Activated CD4-positive, alpha-beta memory T cell treated with anti-CD3 and anti-CD28 coated beads, Interleukin-2, amount 10 ng/mL, durations not matched to agents 7 days and 5 days (primary cell): ENCODE measurements at regions not wholly inside any gene's neighbourhood (a gene's known extent, or its start where the extent isn't known, plus 50 kb on each side); places are given as distances from the start of the nearest gene placed in this dataset.
"Not testable (repeated sequence)": the region's sequence is repeated elsewhere in the genome, so short reads cannot be mapped to it uniquely, and the experiment has no call there.

ENCODE experiments used
- CTCF ChIA-PET: fragments of 350-600 bp; sonication (Branson Sonifier 250); formaldehyde crosslinking; loops from one replicate; lab custom pipeline; 2021; ENCODE audit warnings: antibody characterized with exemption, inconsistent platforms; lab: Charles Lee
- POLR2A ChIA-PET: fragments of 350-600 bp; sonication (Branson Sonifier 250); formaldehyde crosslinking; loops from one replicate; lab custom pipeline; 2021; ENCODE audit warnings: antibody characterized with exemption; lab: Charles Lee
- DNase-seq: peaks from one replicate; pipeline ENCODE4 v3.0.0-alpha.2; 2020
- H3K27ac Mint-ChIP-seq: one replicate; pipeline ENCODE4 v1.8.0; 2021; ENCODE audit warnings: mild to moderate bottlenecking, mixed read lengths
- H3K27me3 Mint-ChIP-seq: one replicate; pipeline ENCODE4 v1.8.0; 2021; ENCODE audit warnings: mixed read lengths
- H3K36me3 Mint-ChIP-seq: one replicate; pipeline ENCODE4 v1.8.0; 2021; ENCODE audit warnings: low read depth, mixed read lengths
- H3K4me1 Mint-ChIP-seq: one replicate; pipeline ENCODE4 v1.8.0; 2021; ENCODE audit warnings: mixed read lengths
- H3K4me3 Mint-ChIP-seq: one replicate; pipeline ENCODE4 v1.8.0; 2021; ENCODE audit warnings: mild to moderate bottlenecking, mixed read lengths
- H3K9me3 Mint-ChIP-seq: one replicate; pipeline ENCODE4 v1.8.0; 2021; ENCODE audit warnings: mixed read lengths

- ChIA-PET POLR2A (no interaction called here), CTCF (no interaction called here)
- Mint-ChIP-seq H3K27ac (no peak overlapping the region), H3K4me3 (no peak overlapping the region), H3K4me1 (no peaks in the 10 kb centered on the region), H3K27me3 (no peaks in the 10 kb centered on the region), H3K9me3 (peaks cover 20% of the 10 kb centered on the region), H3K36me3 (no peaks in the 10 kb centered on the region)
- no peak for DNase-seq
Measured at GRCh38 chr14:87268997-87269396, 724.0 kb downstream of the GALC start.

- POLR2A ChIA-PET, result no interaction called here
Measured at GRCh38 chr14:87264796-87265195, 728.2 kb downstream of the GALC start.

GRCh38 chr14:87264272-87264785 lies 728.7 kb downstream of the GALC start:
- Mint-ChIP-seq H3K4me1 (no peaks in the 10 kb centered on the region), H3K4me3 (no peak overlapping the region), H3K9me3 (peaks cover 12% of the 10 kb centered on the region), H3K36me3 (no peaks in the 10 kb centered on the region), H3K27me3 (no peaks in the 10 kb centered on the region), H3K27ac (no peak overlapping the region)
- POLR2A ChIA-PET, result no interaction called here
- DNase-seq, result no peak
- CTCF ChIA-PET, result no interaction called here

More at GRCh38 chr14:87264796-87265195, 728.2 kb downstream of the GALC start:
- H3K9me3 Mint-ChIP-seq, result peaks cover 15% of the 10 kb centered on the region
- no peak for DNase-seq
- H3K27ac Mint-ChIP-seq, result no peak overlapping the region
- no peaks in the 10 kb centered on the region for H3K27me3 Mint-ChIP-seq
- H3K4me1 Mint-ChIP-seq, result no peaks in the 10 kb centered on the region
- H3K4me3 Mint-ChIP-seq, result no peak overlapping the region
- no peaks in the 10 kb centered on the region for H3K36me3 Mint-ChIP-seq
- CTCF ChIA-PET, result no interaction called here

- H3K9me3 Mint-ChIP-seq, result peaks cover 11% of the 10 kb centered on the region
- no peak overlapping the region for H3K27ac Mint-ChIP-seq
- no peaks in the 10 kb centered on the region for H3K36me3 Mint-ChIP-seq
- no peak overlapping the region for H3K4me3 Mint-ChIP-seq
- H3K27me3 Mint-ChIP-seq, result no peaks in the 10 kb centered on the region
- H3K4me1 Mint-ChIP-seq, result no peaks in the 10 kb centered on the region
- ChIA-PET POLR2A (no interaction called here), CTCF (no interaction called here)
- no peak for DNase-seq
Measured at GRCh38 chr14:87261621-87262020, 731.4 kb downstream of the GALC start.

- H3K27me3 Mint-ChIP-seq, result no peaks in the 10 kb centered on the region
- POLR2A ChIA-PET, result no interaction called here
- H3K4me3 Mint-ChIP-seq, result no peak overlapping the region
- DNase-seq, result no peak
- CTCF ChIA-PET, result no interaction called here
- H3K4me1 Mint-ChIP-seq, result no peaks in the 10 kb centered on the region
- H3K9me3 Mint-ChIP-seq, result peaks cover 8% of the 10 kb centered on the region
- H3K27ac Mint-ChIP-seq, result no peak overlapping the region
- H3K36me3 Mint-ChIP-seq, result no peaks in the 10 kb centered on the region
Measured at GRCh38 chr14:87260460-87260859, 732.5 kb downstream of the GALC start.

- H3K9me3 Mint-ChIP-seq, result peaks cover 7% of the 10 kb centered on the region
- H3K4me3 Mint-ChIP-seq, result no peak overlapping the region
- DNase-seq, result no peak
- H3K36me3 Mint-ChIP-seq, result no peaks in the 10 kb centered on the region
- no peak overlapping the region for H3K27ac Mint-ChIP-seq
- no peaks in the 10 kb centered on the region for H3K4me1 Mint-ChIP-seq
- CTCF ChIA-PET, result no interaction called here
- H3K27me3 Mint-ChIP-seq, result no peaks in the 10 kb centered on the region
- POLR2A ChIA-PET, result no interaction called here
Measured at GRCh38 chr14:87257421-87257820, 735.6 kb downstream of the GALC start.

- Mint-ChIP-seq H3K9me3 (peaks cover 3% of the 10 kb centered on the region), H3K27ac (no peak overlapping the region), H3K4me3 (no peak overlapping the region), H3K4me1 (no peaks in the 10 kb centered on the region), H3K36me3 (no peaks in the 10 kb centered on the region), H3K27me3 (no peaks in the 10 kb centered on the region)
- POLR2A ChIA-PET, result no interaction called here
- no peak for DNase-seq
- CTCF ChIA-PET, result no interaction called here
Measured at GRCh38 chr14:87255058-87255457, 737.9 kb downstream of the GALC start.

GRCh38 chr14:87254331-87254874 lies 738.6 kb downstream of the GALC start:
- CTCF ChIA-PET, result no interaction called here

GRCh38 chr14:87253791-87254190 lies 739.2 kb downstream of the GALC start:
- CTCF ChIA-PET, DNase-seq, H3K4me1 Mint-ChIP-seq, H3K36me3 Mint-ChIP-seq, H3K27ac Mint-ChIP-seq, H3K27me3 Mint-ChIP-seq, H3K9me3 Mint-ChIP-seq, POLR2A ChIA-PET, H3K4me3 Mint-ChIP-seq: not testable (repeated sequence)

More at GRCh38 chr14:87254331-87254874, 738.6 kb downstream of the GALC start:
- Mint-ChIP-seq H3K4me3 (no peak overlapping the region), H3K36me3 (no peaks in the 10 kb centered on the region), H3K9me3 (peaks cover 6% of the 10 kb centered on the region), H3K4me1 (no peaks in the 10 kb centered on the region), H3K27me3 (no peaks in the 10 kb centered on the region), H3K27ac (no peak overlapping the region)
- DNase-seq, result no peak
- POLR2A ChIA-PET, result no interaction called here

GRCh38 chr14:87252103-87252502 lies 740.9 kb downstream of the GALC start:
- POLR2A ChIA-PET, result no interaction called here
- no peak overlapping the region for H3K4me3 Mint-ChIP-seq
- CTCF ChIA-PET, result no interaction called here

GRCh38 chr14:87251011-87251410 lies 742.0 kb downstream of the GALC start:
- POLR2A ChIA-PET, result no interaction called here

More at GRCh38 chr14:87252103-87252502, 740.9 kb downstream of the GALC start:
- no peak overlapping the region for H3K27ac Mint-ChIP-seq
- peaks cover 8% of the 10 kb centered on the region for H3K9me3 Mint-ChIP-seq
- H3K4me1 Mint-ChIP-seq, result no peaks in the 10 kb centered on the region
- H3K27me3 Mint-ChIP-seq, result no peaks in the 10 kb centered on the region
- no peaks in the 10 kb centered on the region for H3K36me3 Mint-ChIP-seq
- no peak for DNase-seq

GRCh38 chr14:87241018-87241768 lies 751.8 kb downstream of the GALC start:
- ChIA-PET POLR2A (no interaction called here), CTCF (no interaction called here)

More at GRCh38 chr14:87251011-87251410, 742.0 kb downstream of the GALC start:
- Mint-ChIP-seq H3K36me3 (no peaks in the 10 kb centered on the region), H3K4me3 (no peak overlapping the region), H3K27me3 (no peaks in the 10 kb centered on the region), H3K9me3 (peaks cover 8% of the 10 kb centered on the region), H3K4me1 (no peaks in the 10 kb centered on the region), H3K27ac (no peak overlapping the region)
- no peak for DNase-seq
- CTCF ChIA-PET, result no interaction called here

GRCh38 chr14:87240319-87240718 lies 752.7 kb downstream of the GALC start:
- H3K4me1 Mint-ChIP-seq, H3K36me3 Mint-ChIP-seq, H3K27ac Mint-ChIP-seq, DNase-seq, POLR2A ChIA-PET, CTCF ChIA-PET, H3K27me3 Mint-ChIP-seq, H3K4me3 Mint-ChIP-seq: not testable (repeated sequence)
- peaks cover 24% of the 10 kb centered on the region for H3K9me3 Mint-ChIP-seq

More at GRCh38 chr14:87241018-87241768, 751.8 kb downstream of the GALC start:
- no peaks in the 10 kb centered on the region for H3K36me3 Mint-ChIP-seq
- peaks cover 20% of the 10 kb centered on the region for H3K9me3 Mint-ChIP-seq
- no peak overlapping the region for H3K4me3 Mint-ChIP-seq
- H3K27ac Mint-ChIP-seq, result no peak overlapping the region
- no peaks in the 10 kb centered on the region for H3K27me3 Mint-ChIP-seq
- no peaks in the 10 kb centered on the region for H3K4me1 Mint-ChIP-seq
- DNase-seq, result no peak
